Osteocyte (in vitro differentiated cells): ENCODE measurements at regions not wholly inside any gene's neighbourhood (a gene's known extent, or its start where the extent isn't known, plus 50 kb on each side); places are given as distances from the start of the nearest gene placed in this dataset.

Experiments used
- DNase-seq: peaks from one replicate; pipeline ENCODE4 v3.0.0; 2021; ENCODE audit warnings: mixed read lengths; ENCODE audit not compliant: unreplicated experiment; ENCODE audit errors: extremely low spot score
- H3K27ac Mint-ChIP-seq: one replicate; pipeline ENCODE4 v1.8.0; 2021; ENCODE audit warnings: mild to moderate bottlenecking, mixed read lengths; ENCODE audit not compliant: unreplicated experiment
- H3K27me3 Mint-ChIP-seq: one replicate; pipeline ENCODE4 v1.8.0; 2021; ENCODE audit warnings: mixed read lengths; ENCODE audit not compliant: unreplicated experiment
- H3K36me3 Mint-ChIP-seq: one replicate; pipeline ENCODE4 v1.8.0; 2021; ENCODE audit warnings: mixed read lengths; ENCODE audit not compliant: unreplicated experiment
- H3K4me1 Mint-ChIP-seq: one replicate; pipeline ENCODE4 v1.8.0; 2021; ENCODE audit warnings: mixed read lengths; ENCODE audit not compliant: unreplicated experiment
- H3K4me3 Mint-ChIP-seq: one replicate; pipeline ENCODE4 v1.8.0; 2021; ENCODE audit warnings: mild to moderate bottlenecking, moderate library complexity, mixed read lengths; ENCODE audit not compliant: unreplicated experiment
- H3K9me3 Mint-ChIP-seq: one replicate; pipeline ENCODE4 v1.8.0; 2021; ENCODE audit warnings: mixed read lengths; ENCODE audit not compliant: unreplicated experiment
- CTCF ChIP-seq: fragments of 200-600 bp; sonication (generic); IDR thresholded peaks from 2 replicates; pipeline ENCODE4 v1.5.0; 2021; ENCODE audit warnings: antibody characterized with exemption, mild to moderate bottlenecking, moderate library complexity

- H3K9me3 Mint-ChIP-seq, result peaks cover 7% of the 10 kb centered on the region
- H3K4me3 Mint-ChIP-seq, result no peak overlapping the region
- H3K27ac Mint-ChIP-seq, result no peak overlapping the region
- no peak for TF ChIP-seq CTCF
- DNase-seq, result no peak
- no peaks in the 10 kb centered on the region for H3K4me1 Mint-ChIP-seq
- H3K27me3 Mint-ChIP-seq, result no peaks in the 10 kb centered on the region
- H3K36me3 Mint-ChIP-seq, result no peaks in the 10 kb centered on the region
Measured at GRCh38 chr3:144407335-144407734, 435.7 kb downstream of the DIPK2A start.

GRCh38 chr3:144409319-144409718, 437.7 kb downstream of the DIPK2A start:
- Mint-ChIP-seq H3K4me3 (no peak overlapping the region), H3K27me3 (no peaks in the 10 kb centered on the region), H3K36me3 (no peaks in the 10 kb centered on the region), H3K4me1 (no peaks in the 10 kb centered on the region), H3K27ac (no peak overlapping the region), H3K9me3 (peaks cover 7% of the 10 kb centered on the region)
- no peak for TF ChIP-seq CTCF
- no peak for DNase-seq

GRCh38 chr3:144413068-144413467, 441.4 kb downstream of the DIPK2A start:
- TF ChIP-seq CTCF, result no peak
- H3K4me3 Mint-ChIP-seq, result no peak overlapping the region
- no peaks in the 10 kb centered on the region for H3K27me3 Mint-ChIP-seq
- no peaks in the 10 kb centered on the region for H3K36me3 Mint-ChIP-seq
- no peak overlapping the region for H3K27ac Mint-ChIP-seq
- H3K9me3 Mint-ChIP-seq, result peaks cover 7% of the 10 kb centered on the region
- DNase-seq, result no peak
- H3K4me1 Mint-ChIP-seq, result no peaks in the 10 kb centered on the region

- TF ChIP-seq CTCF, result no peak
- Mint-ChIP-seq H3K27me3 (no peaks in the 10 kb centered on the region), H3K36me3 (no peaks in the 10 kb centered on the region), H3K9me3 (no peaks in the 10 kb centered on the region), H3K4me1 (no peaks in the 10 kb centered on the region), H3K4me3 (no peak overlapping the region), H3K27ac (no peak overlapping the region)
- DNase-seq, result no peak
Measured at GRCh38 chr3:144415492-144415891, 443.9 kb downstream of the DIPK2A start.

GRCh38 chr3:144424606-144425005, 453.0 kb downstream of the DIPK2A start:
- H3K9me3 Mint-ChIP-seq, result no peaks in the 10 kb centered on the region
- no peak overlapping the region for H3K27ac Mint-ChIP-seq
- DNase-seq, result no peak
- no peak for TF ChIP-seq CTCF
- no peaks in the 10 kb centered on the region for H3K27me3 Mint-ChIP-seq
- no peak overlapping the region for H3K4me3 Mint-ChIP-seq
- no peaks in the 10 kb centered on the region for H3K36me3 Mint-ChIP-seq
- H3K4me1 Mint-ChIP-seq, result no peaks in the 10 kb centered on the region
